ENCODE measurements at regions not wholly inside any gene's neighbourhood (a gene's known extent, or its start where the extent isn't known, plus 50 kb on each side); places are given as distances from the start of the nearest gene placed in this dataset.
"Not testable (repeated sequence)": the region's sequence is repeated elsewhere in the genome, so short reads cannot be mapped to it uniquely, and the experiment has no call there.

GRCh38 chr4:34486461-34487363 is 1757.6 kb downstream of the ARAP2 start:
- no peak for DNase-seq

- DNase-seq: no peak
Observed at GRCh38 chr4:34492414-34492813, 1751.9 kb downstream of the ARAP2 start.

GRCh38 chr4:34502086-34502485 is 1742.2 kb downstream of the ARAP2 start:
- DNase-seq: no peak

GRCh38 chr4:34504731-34505130 is 1739.6 kb downstream of the ARAP2 start:
- not testable (repeated sequence) for DNase-seq

- not testable (repeated sequence) for DNase-seq
Observed at GRCh38 chr4:34506511-34507092, 1737.7 kb downstream of the ARAP2 start.

GRCh38 chr4:34512616-34513015 is 1731.7 kb downstream of the ARAP2 start:
- DNase-seq: no peak

GRCh38 chr4:34516524-34516923 is 1727.8 kb downstream of the ARAP2 start:
- no peak for DNase-seq

- no peak for DNase-seq
Observed at GRCh38 chr4:34534916-34535315, 1709.4 kb downstream of the ARAP2 start.

- DNase-seq: no peak
Observed at GRCh38 chr4:34566091-34566490, 1678.2 kb downstream of the ARAP2 start.

- no peak for DNase-seq
Observed at GRCh38 chr4:34572026-34572425, 1672.3 kb downstream of the ARAP2 start.

GRCh38 chr4:34615315-34615714 is 1629.0 kb downstream of the ARAP2 start:
- DNase-seq: no peak

- DNase-seq: no peak
Observed at GRCh38 chr4:34619531-34620162, 1624.7 kb downstream of the ARAP2 start.

GRCh38 chr4:34628471-34628870 is 1615.8 kb downstream of the ARAP2 start:
- DNase-seq: no peak

- no peak for DNase-seq
Observed at GRCh38 chr4:34629451-34629850, 1614.9 kb downstream of the ARAP2 start.

GRCh38 chr4:34633241-34633640 is 1611.1 kb downstream of the ARAP2 start:
- DNase-seq: no peak

GRCh38 chr4:34636623-34637022 is 1607.7 kb downstream of the ARAP2 start:
- no peak for DNase-seq

- no peak for DNase-seq
Observed at GRCh38 chr4:34643476-34643875, 1600.8 kb downstream of the ARAP2 start.

GRCh38 chr4:34644579-34645115 is 1599.7 kb downstream of the ARAP2 start:
- no peak for DNase-seq

GRCh38 chr4:34649716-34650115 is 1594.6 kb downstream of the ARAP2 start:
- DNase-seq: no peak

GRCh38 chr4:34664051-34664450 is 1580.3 kb downstream of the ARAP2 start:
- no peak for DNase-seq

GRCh38 chr4:34676400-34676799 is 1567.9 kb downstream of the ARAP2 start:
- no peak for DNase-seq

- no peak for DNase-seq
Observed at GRCh38 chr4:34678431-34678830, 1565.9 kb downstream of the ARAP2 start.

GRCh38 chr4:34679228-34679627 is 1565.1 kb downstream of the ARAP2 start:
- no peak for DNase-seq

- no peak for DNase-seq
Observed at GRCh38 chr4:34709564-34709963, 1534.8 kb downstream of the ARAP2 start.

All from NCI-H1436 treated with DMSO at 0.1 percent for 48 hours (cell line).